HFFc6 (cell line): ENCODE measurements at regions not wholly inside any gene's neighbourhood (a gene's known extent, or its start where the extent isn't known, plus 50 kb on each side); places are given as distances from the start of the nearest gene placed in this dataset.

Source experiments
- DNase-seq: peaks from one replicate; pipeline ENCODE4 v3.0.0-alpha.2; 2018
- H3K27ac Mint-ChIP-seq: 2 replicates; pipeline ENCODE4 v1.8.0; 2020; ENCODE audit warnings: mild to moderate bottlenecking, mixed read lengths
- H3K27me3 Mint-ChIP-seq: 2 replicates; pipeline ENCODE4 v1.8.0; 2021; ENCODE audit warnings: mild to moderate bottlenecking, moderate library complexity, mixed read lengths; ENCODE audit not compliant: insufficient read depth
- H3K36me3 Mint-ChIP-seq: 2 replicates; pipeline ENCODE4 v1.8.0; 2021; ENCODE audit warnings: low read depth, mixed read lengths
- H3K4me1 Mint-ChIP-seq: 2 replicates; pipeline ENCODE4 v1.8.0; 2020; ENCODE audit warnings: low read depth, mixed read lengths
- H3K4me3 Mint-ChIP-seq: 2 replicates; pipeline ENCODE4 v1.8.0; 2020; ENCODE audit warnings: mild to moderate bottlenecking, moderate library complexity, mixed read lengths
- H3K9me3 Mint-ChIP-seq: 2 replicates; pipeline ENCODE4 v1.8.0; 2020; ENCODE audit warnings: mild to moderate bottlenecking, mixed read lengths
- TF ChIP-seq, protein P1 (sequence below): fragments of 200-600 bp; sonication (generic); IDR thresholded peaks from 2 replicates; pipeline ENCODE4 v1.5.0; 2021; ENCODE audit warnings: antibody characterized with exemption, mild to moderate bottlenecking

DNA sequence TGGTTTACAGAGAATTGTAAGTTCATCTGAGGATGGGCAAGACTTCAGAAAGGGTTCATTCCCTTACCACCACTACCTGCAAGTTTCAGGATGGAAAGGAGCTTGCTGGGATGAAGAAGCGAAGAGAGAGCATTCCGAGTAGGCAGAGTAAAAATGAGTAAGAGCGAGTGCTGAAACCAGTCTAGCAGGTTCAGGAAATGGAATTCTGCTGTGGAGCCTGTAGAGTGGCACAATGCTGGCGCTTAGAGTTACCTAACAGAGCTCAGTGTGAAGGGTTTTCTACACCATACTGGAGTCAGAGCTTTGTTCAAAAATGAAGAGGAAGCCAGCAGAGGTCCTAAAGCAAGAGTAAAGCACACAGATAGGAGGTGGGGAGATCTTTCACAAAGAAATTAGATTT, 179.2 kb upstream of the ZC3H12C start:
- TF ChIP-seq, protein P1, sequence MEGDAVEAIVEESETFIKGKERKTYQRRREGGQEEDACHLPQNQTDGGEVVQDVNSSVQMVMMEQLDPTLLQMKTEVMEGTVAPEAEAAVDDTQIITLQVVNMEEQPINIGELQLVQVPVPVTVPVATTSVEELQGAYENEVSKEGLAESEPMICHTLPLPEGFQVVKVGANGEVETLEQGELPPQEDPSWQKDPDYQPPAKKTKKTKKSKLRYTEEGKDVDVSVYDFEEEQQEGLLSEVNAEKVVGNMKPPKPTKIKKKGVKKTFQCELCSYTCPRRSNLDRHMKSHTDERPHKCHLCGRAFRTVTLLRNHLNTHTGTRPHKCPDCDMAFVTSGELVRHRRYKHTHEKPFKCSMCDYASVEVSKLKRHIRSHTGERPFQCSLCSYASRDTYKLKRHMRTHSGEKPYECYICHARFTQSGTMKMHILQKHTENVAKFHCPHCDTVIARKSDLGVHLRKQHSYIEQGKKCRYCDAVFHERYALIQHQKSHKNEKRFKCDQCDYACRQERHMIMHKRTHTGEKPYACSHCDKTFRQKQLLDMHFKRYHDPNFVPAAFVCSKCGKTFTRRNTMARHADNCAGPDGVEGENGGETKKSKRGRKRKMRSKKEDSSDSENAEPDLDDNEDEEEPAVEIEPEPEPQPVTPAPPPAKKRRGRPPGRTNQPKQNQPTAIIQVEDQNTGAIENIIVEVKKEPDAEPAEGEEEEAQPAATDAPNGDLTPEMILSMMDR, result no peak
- no peaks in the 10 kb centered on the region for H3K36me3 Mint-ChIP-seq
- DNase-seq, result no peak
- no peaks in the 10 kb centered on the region for H3K9me3 Mint-ChIP-seq
- H3K27ac Mint-ChIP-seq, result no peak overlapping the region
- peaks cover 1% of the 10 kb centered on the region for H3K27me3 Mint-ChIP-seq
- H3K4me1 Mint-ChIP-seq, result no peaks in the 10 kb centered on the region
- H3K4me3 Mint-ChIP-seq, result no peak overlapping the region

DNA sequence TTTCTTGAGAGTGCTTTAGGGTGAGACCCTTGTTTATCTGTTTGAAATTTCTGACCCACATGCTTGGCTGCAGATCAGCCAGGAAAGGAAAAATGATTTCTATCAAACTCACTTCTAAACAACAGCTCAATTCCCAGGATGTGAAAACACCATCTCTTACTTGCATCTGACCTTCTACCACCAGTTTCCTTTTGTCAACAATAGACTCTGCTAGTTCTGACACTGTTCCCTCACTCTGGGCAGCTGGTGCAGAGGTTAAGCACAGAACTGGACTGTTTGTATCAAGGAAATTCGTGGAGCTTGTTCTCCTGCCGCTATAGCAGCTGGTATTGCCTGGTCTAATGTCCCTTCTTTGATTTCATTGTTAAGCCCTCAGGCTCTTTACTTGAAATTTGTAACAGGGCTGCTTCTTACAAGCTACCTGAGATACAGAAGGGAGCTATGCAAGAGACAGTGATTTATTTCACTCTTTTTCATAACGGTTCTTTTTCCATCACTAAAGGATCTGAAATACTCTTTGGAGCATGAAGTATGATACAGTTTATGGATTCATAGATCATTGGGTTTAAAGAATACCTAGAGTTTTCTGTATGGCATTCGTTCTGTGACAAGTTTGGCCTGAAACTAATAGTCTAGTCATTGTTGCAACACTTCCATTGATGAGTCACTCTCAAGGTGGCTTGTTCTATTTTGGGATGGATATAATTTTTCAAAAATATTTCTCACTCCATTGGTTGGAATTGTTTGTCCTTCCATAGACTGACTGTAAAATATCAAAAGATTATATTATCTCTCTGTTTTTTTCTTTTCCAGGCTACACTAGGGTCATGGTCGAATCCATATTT, 178.2 kb upstream of the ZC3H12C start:
- no peak for DNase-seq
- no peak overlapping the region for H3K27ac Mint-ChIP-seq
- TF ChIP-seq, protein P1, result no peak
- H3K36me3 Mint-ChIP-seq, result no peaks in the 10 kb centered on the region
- no peak overlapping the region for H3K4me3 Mint-ChIP-seq
- H3K27me3 Mint-ChIP-seq, result peaks cover 1% of the 10 kb centered on the region
- no peaks in the 10 kb centered on the region for H3K4me1 Mint-ChIP-seq
- no peaks in the 10 kb centered on the region for H3K9me3 Mint-ChIP-seq

DNA sequence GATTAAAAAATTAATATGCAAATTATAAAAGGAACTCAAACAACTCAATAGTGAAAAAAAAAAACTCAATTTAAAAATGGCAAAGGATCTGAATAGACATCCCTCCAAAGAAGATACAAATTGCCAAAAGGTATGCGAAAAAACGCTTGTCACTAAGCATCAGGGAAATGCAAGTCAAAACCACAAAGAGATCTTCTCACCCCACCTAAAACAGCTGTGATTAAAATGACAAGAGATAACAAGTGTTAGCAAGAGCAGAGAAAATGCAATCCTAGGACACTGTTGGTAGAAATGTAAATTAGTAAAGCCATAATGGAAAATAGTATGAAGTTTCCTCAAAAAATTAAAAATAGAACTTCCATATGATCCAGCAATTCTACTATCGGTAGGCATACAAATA, 166.3 kb upstream of the ZC3H12C start:
- TF ChIP-seq, protein P1, result no peak
- Mint-ChIP-seq H3K4me3 (no peak overlapping the region), H3K27me3 (peaks cover 13% of the 10 kb centered on the region), H3K36me3 (no peaks in the 10 kb centered on the region), H3K4me1 (no peaks in the 10 kb centered on the region), H3K9me3 (peaks cover 4% of the 10 kb centered on the region), H3K27ac (no peak overlapping the region)
- no peak for DNase-seq

DNA sequence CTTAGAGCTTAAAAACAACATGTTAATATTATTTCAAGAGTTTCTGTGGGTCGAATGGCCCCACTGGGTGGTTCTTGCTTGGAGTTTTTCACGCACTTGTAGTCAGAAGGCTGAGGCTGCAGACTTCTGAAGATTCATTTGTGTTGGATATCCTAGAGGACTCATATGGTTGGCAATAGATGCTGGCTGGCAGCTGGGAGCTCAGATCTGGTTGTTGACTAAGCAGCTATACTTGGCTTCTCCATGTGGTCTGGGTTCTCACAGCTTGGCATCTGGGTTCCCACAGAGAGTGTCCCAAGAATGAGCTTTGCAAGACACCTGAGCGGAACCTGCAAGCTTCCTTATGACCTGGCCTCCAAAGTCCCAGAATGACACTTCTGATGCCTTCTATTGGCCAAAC, 163.9 kb upstream of the ZC3H12C start:
- peaks cover 13% of the 10 kb centered on the region for H3K27me3 Mint-ChIP-seq
- H3K4me3 Mint-ChIP-seq, result no peak overlapping the region
- H3K4me1 Mint-ChIP-seq, result no peaks in the 10 kb centered on the region
- TF ChIP-seq, protein P1, result no peak
- DNase-seq, result no peak
- H3K36me3 Mint-ChIP-seq, result no peaks in the 10 kb centered on the region
- peaks cover 4% of the 10 kb centered on the region for H3K9me3 Mint-ChIP-seq
- H3K27ac Mint-ChIP-seq, result no peak overlapping the region

DNA sequence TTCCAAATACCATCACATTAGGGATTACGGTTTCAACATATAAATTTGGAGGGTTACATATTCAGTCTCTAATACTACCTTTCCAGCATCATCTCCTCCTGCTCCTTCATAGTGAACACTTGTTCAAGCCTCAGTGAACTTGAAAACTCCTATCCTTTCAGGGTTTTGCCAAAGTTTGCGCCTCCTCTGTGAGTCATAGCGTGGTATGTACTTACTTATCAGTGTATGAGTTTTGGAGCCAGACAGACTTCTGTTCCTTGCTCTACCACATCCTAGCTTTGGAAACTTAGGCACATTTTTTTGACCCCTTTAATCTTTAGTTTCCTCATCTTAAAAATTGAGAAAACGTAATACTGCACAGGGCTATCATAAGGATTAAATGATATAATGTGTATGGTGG, 160.1 kb upstream of the ZC3H12C start:
- H3K27ac Mint-ChIP-seq, result no peak overlapping the region
- no peaks in the 10 kb centered on the region for H3K36me3 Mint-ChIP-seq
- H3K9me3 Mint-ChIP-seq, result no peaks in the 10 kb centered on the region
- peaks cover 9% of the 10 kb centered on the region for H3K27me3 Mint-ChIP-seq
- peaks cover 7% of the 10 kb centered on the region for H3K4me1 Mint-ChIP-seq
- TF ChIP-seq, protein P1, result no peak
- DNase-seq, result no peak
- no peak overlapping the region for H3K4me3 Mint-ChIP-seq
